ENCODE measurements at regions not wholly inside any gene's neighbourhood (a gene's known extent, or its start where the extent isn't known, plus 50 kb on each side); places are given as distances from the start of the nearest gene placed in this dataset.
"Not testable (repeated sequence)": the region's sequence is repeated elsewhere in the genome, so short reads cannot be mapped to it uniquely, and the experiment has no call there.

GRCh38 chr10:63819753-63820329, 298.6 kb downstream of the REEP3 start:
- H3K27me3 ChIP-seq (ENCODE audit: control insufficient read depth, insufficient read depth, low read length) = no peaks in the 10 kb centered on the region
- no peaks in the 10 kb centered on the region for H3K36me3 ChIP-seq (ENCODE audit: control insufficient read depth, insufficient read depth, low read length)
- H3K4me3 ChIP-seq (ENCODE audit: low read length) = no peak overlapping the region
- no peak overlapping the region for H3K27ac ChIP-seq (ENCODE audit: low read depth, low read length)
- H3K4me1 ChIP-seq (ENCODE audit: control insufficient read depth, insufficient read depth, low read length) = no peaks in the 10 kb centered on the region
- no peak overlapping the region for H3K9ac ChIP-seq (ENCODE audit: low read length)

- Histone ChIP-seq H3K9ac (ENCODE audit: low read length) (no peak overlapping the region), H3K4me3 (ENCODE audit: low read length) (no peak overlapping the region), H3K36me3 (ENCODE audit: control insufficient read depth, insufficient read depth, low read length) (no peaks in the 10 kb centered on the region), H3K4me1 (ENCODE audit: control insufficient read depth, insufficient read depth, low read length) (no peaks in the 10 kb centered on the region), H3K27me3 (ENCODE audit: control insufficient read depth, insufficient read depth, low read length) (no peaks in the 10 kb centered on the region), H3K27ac (ENCODE audit: low read depth, low read length) (no peak overlapping the region)
Observed at GRCh38 chr10:63822496-63822895, 301.3 kb downstream of the REEP3 start.

- H3K4me3 ChIP-seq (ENCODE audit: low read length) = no peak overlapping the region
- no peak overlapping the region for H3K9ac ChIP-seq (ENCODE audit: low read length)
- H3K27me3 ChIP-seq (ENCODE audit: control insufficient read depth, insufficient read depth, low read length) = no peaks in the 10 kb centered on the region
- no peaks in the 10 kb centered on the region for H3K4me1 ChIP-seq (ENCODE audit: control insufficient read depth, insufficient read depth, low read length)
- H3K27ac ChIP-seq (ENCODE audit: low read depth, low read length) = no peak overlapping the region
- H3K36me3 ChIP-seq (ENCODE audit: control insufficient read depth, insufficient read depth, low read length) = no peaks in the 10 kb centered on the region
Observed at GRCh38 chr10:63825111-63825510, 303.9 kb downstream of the REEP3 start.

- no peak overlapping the region for H3K27ac ChIP-seq (ENCODE audit: low read depth, low read length)
- no peak overlapping the region for H3K4me3 ChIP-seq (ENCODE audit: low read length)
- H3K27me3 ChIP-seq (ENCODE audit: control insufficient read depth, insufficient read depth, low read length) = no peaks in the 10 kb centered on the region
- no peaks in the 10 kb centered on the region for H3K36me3 ChIP-seq (ENCODE audit: control insufficient read depth, insufficient read depth, low read length)
- H3K4me1 ChIP-seq (ENCODE audit: control insufficient read depth, insufficient read depth, low read length) = no peaks in the 10 kb centered on the region
- H3K9ac ChIP-seq (ENCODE audit: low read length) = no peak overlapping the region
Observed at GRCh38 chr10:63825766-63826165, 304.6 kb downstream of the REEP3 start.

- H3K27me3 ChIP-seq (ENCODE audit: control insufficient read depth, insufficient read depth, low read length); H3K4me1 ChIP-seq (ENCODE audit: control insufficient read depth, insufficient read depth, low read length); H3K36me3 ChIP-seq (ENCODE audit: control insufficient read depth, insufficient read depth, low read length); H3K9ac ChIP-seq (ENCODE audit: low read length); H3K4me3 ChIP-seq (ENCODE audit: low read length); H3K27ac ChIP-seq (ENCODE audit: low read depth, low read length): not testable (repeated sequence)
Observed at GRCh38 chr10:63827018-63827417, 305.8 kb downstream of the REEP3 start.

- Histone ChIP-seq H3K27ac (ENCODE audit: low read depth, low read length) (no peak overlapping the region), H3K27me3 (ENCODE audit: control insufficient read depth, insufficient read depth, low read length) (no peaks in the 10 kb centered on the region), H3K9ac (ENCODE audit: low read length) (no peak overlapping the region), H3K36me3 (ENCODE audit: control insufficient read depth, insufficient read depth, low read length) (no peaks in the 10 kb centered on the region), H3K4me1 (ENCODE audit: control insufficient read depth, insufficient read depth, low read length) (no peaks in the 10 kb centered on the region), H3K4me3 (ENCODE audit: low read length) (no peak overlapping the region)
Observed at GRCh38 chr10:63829020-63829419, 307.8 kb downstream of the REEP3 start.

- no peak overlapping the region for H3K4me3 ChIP-seq (ENCODE audit: low read length)
- no peak overlapping the region for H3K9ac ChIP-seq (ENCODE audit: low read length)
- H3K4me1 ChIP-seq (ENCODE audit: control insufficient read depth, insufficient read depth, low read length) = no peaks in the 10 kb centered on the region
- H3K27me3 ChIP-seq (ENCODE audit: control insufficient read depth, insufficient read depth, low read length) = no peaks in the 10 kb centered on the region
- no peak overlapping the region for H3K27ac ChIP-seq (ENCODE audit: low read depth, low read length)
- H3K36me3 ChIP-seq (ENCODE audit: control insufficient read depth, insufficient read depth, low read length) = no peaks in the 10 kb centered on the region
Observed at GRCh38 chr10:63829573-63830149, 308.5 kb downstream of the REEP3 start.

GRCh38 chr10:63832686-63833085, 311.5 kb downstream of the REEP3 start:
- Histone ChIP-seq H3K27ac (ENCODE audit: low read depth, low read length) (no peak overlapping the region), H3K4me1 (ENCODE audit: control insufficient read depth, insufficient read depth, low read length) (no peaks in the 10 kb centered on the region), H3K9ac (ENCODE audit: low read length) (no peak overlapping the region), H3K36me3 (ENCODE audit: control insufficient read depth, insufficient read depth, low read length) (no peaks in the 10 kb centered on the region), H3K4me3 (ENCODE audit: low read length) (no peak overlapping the region), H3K27me3 (ENCODE audit: control insufficient read depth, insufficient read depth, low read length) (no peaks in the 10 kb centered on the region)

- H3K4me3 ChIP-seq (ENCODE audit: low read length) = no peak overlapping the region
- H3K9ac ChIP-seq (ENCODE audit: low read length) = no peak overlapping the region
- H3K4me1 ChIP-seq (ENCODE audit: control insufficient read depth, insufficient read depth, low read length) = no peaks in the 10 kb centered on the region
- no peak overlapping the region for H3K27ac ChIP-seq (ENCODE audit: low read depth, low read length)
- no peaks in the 10 kb centered on the region for H3K36me3 ChIP-seq (ENCODE audit: control insufficient read depth, insufficient read depth, low read length)
- H3K27me3 ChIP-seq (ENCODE audit: control insufficient read depth, insufficient read depth, low read length) = no peaks in the 10 kb centered on the region
Observed at GRCh38 chr10:63833411-63834060, 312.3 kb downstream of the REEP3 start.

- Histone ChIP-seq H3K4me1 (ENCODE audit: control insufficient read depth, insufficient read depth, low read length) (no peaks in the 10 kb centered on the region), H3K27me3 (ENCODE audit: control insufficient read depth, insufficient read depth, low read length) (no peaks in the 10 kb centered on the region), H3K36me3 (ENCODE audit: control insufficient read depth, insufficient read depth, low read length) (no peaks in the 10 kb centered on the region), H3K4me3 (ENCODE audit: low read length) (no peak overlapping the region), H3K9ac (ENCODE audit: low read length) (no peak overlapping the region), H3K27ac (ENCODE audit: low read depth, low read length) (no peak overlapping the region)
Observed at GRCh38 chr10:63836666-63837442, 315.7 kb downstream of the REEP3 start.

GRCh38 chr10:63841761-63842160, 320.6 kb downstream of the REEP3 start:
- Histone ChIP-seq H3K9ac (ENCODE audit: low read length) (no peak overlapping the region), H3K27me3 (ENCODE audit: control insufficient read depth, insufficient read depth, low read length) (no peaks in the 10 kb centered on the region), H3K27ac (ENCODE audit: low read depth, low read length) (no peak overlapping the region), H3K36me3 (ENCODE audit: control insufficient read depth, insufficient read depth, low read length) (no peaks in the 10 kb centered on the region), H3K4me3 (ENCODE audit: low read length) (no peak overlapping the region), H3K4me1 (ENCODE audit: control insufficient read depth, insufficient read depth, low read length) (no peaks in the 10 kb centered on the region)

- no peak overlapping the region for H3K4me3 ChIP-seq (ENCODE audit: low read length)
- H3K9ac ChIP-seq (ENCODE audit: low read length) = no peak overlapping the region
- no peaks in the 10 kb centered on the region for H3K27me3 ChIP-seq (ENCODE audit: control insufficient read depth, insufficient read depth, low read length)
- no peak overlapping the region for H3K27ac ChIP-seq (ENCODE audit: low read depth, low read length)
- H3K36me3 ChIP-seq (ENCODE audit: control insufficient read depth, insufficient read depth, low read length) = no peaks in the 10 kb centered on the region
- H3K4me1 ChIP-seq (ENCODE audit: control insufficient read depth, insufficient read depth, low read length) = no peaks in the 10 kb centered on the region
Observed at GRCh38 chr10:63843107-63843506, 321.9 kb downstream of the REEP3 start.
